ENCODE measurements at regions not wholly inside any gene's neighbourhood (a gene's known extent, or its start where the extent isn't known, plus 50 kb on each side); places are given as distances from the start of the nearest gene placed in this dataset.

GRCh38 chr10:28836435-28836743 lies 159.1 kb downstream of the BAMBI start:
- TF ChIP-seq CTCF (IDR thresholded peaks at IDR 0.05) (no peak), POLR2A (IDR thresholded peaks at IDR 0.05) (no peak)
